ENCODE measurements at regions not wholly inside any gene's neighbourhood (a gene's known extent, or its start where the extent isn't known, plus 50 kb on each side); places are given as distances from the start of the nearest gene placed in this dataset.

- no peak for DNase-seq
- H3K27ac Mint-ChIP-seq: no peak overlapping the region
- H4K5ac ChIP-seq (ENCODE audit: insufficient read length, low read depth, low read length): no peak overlapping the region
These were observed 652.5 kb upstream of the ADAMTS16 start for GRCh38 chr5:4487581-4487980.

More at GRCh38 chr5:4487581-4487980, 652.5 kb upstream of the ADAMTS16 start:
- H2BK5ac ChIP-seq (ENCODE audit: insufficient read length, low read length): no peak overlapping the region
- no peaks in the 10 kb centered on the region for H4K20me1 ChIP-seq (ENCODE audit: control insufficient read depth, insufficient read depth, insufficient read length)
- no peak overlapping the region for H2BK15ac ChIP-seq (ENCODE audit: low read depth, low read length)
- Mint-ChIP-seq H3K36me3 (ENCODE audit: insufficient read depth in 1 of 3, low read depth in 3 of 3) (no peaks in the 10 kb centered on the region; a peak in 2 of 7 replicates), H3K9me3 (0 out of 5 replicates have a peak, but pooled peaks cover 0 to 1% of the 10 kb centered on the region in 2 experiments), H3K4me1 (no peaks in the 10 kb centered on the region), H3K27me3 (ENCODE audit: low read depth) (no peaks in the 10 kb centered on the region), H3K4me3 (no peak overlapping the region)
- H3K4me2 ChIP-seq (ENCODE audit: insufficient read depth, insufficient read length, low read length): no peak overlapping the region
- no peaks in the 10 kb centered on the region for H3K27me3 ChIP-seq (ENCODE audit: insufficient read depth, low read length)
- H2AK5ac ChIP-seq (ENCODE audit: insufficient read length, low read length): no peak overlapping the region
- H2BK20ac ChIP-seq (ENCODE audit: low read depth, low read length, poor library complexity, severe bottlenecking): no peak overlapping the region
- no peak overlapping the region for H3K14ac ChIP-seq (ENCODE audit: insufficient read depth, low read length)
- H2BK12ac ChIP-seq (ENCODE audit: insufficient read length, low read depth, low read length): no peak overlapping the region
- WGBS (ENCODE audit: extremely low coverage, insufficient read length, low lambda C conversion rate): no CpG with 5 or more reads among the region's 2 CpGs
- H3K79me1 ChIP-seq (ENCODE audit: insufficient read depth, low read depth, low read length, poor library complexity, severe bottlenecking): no peaks in the 10 kb centered on the region
- no peaks in the 10 kb centered on the region for H3K79me2 ChIP-seq (ENCODE audit: insufficient read depth, low read length)
- no peak overlapping the region for H3K4ac ChIP-seq (ENCODE audit: low read depth, low read length)
- no peak overlapping the region for H3K56ac ChIP-seq (ENCODE audit: insufficient read length, low read depth, low read length)
- no peak overlapping the region for H3K23ac ChIP-seq (ENCODE audit: insufficient read length, low read depth, low read length)
- no peak overlapping the region for H2BK120ac ChIP-seq (ENCODE audit: low read depth, low read length, poor library complexity, severe bottlenecking)
- H3K18ac ChIP-seq (ENCODE audit: insufficient read length, low read depth, low read length): no peak overlapping the region
- no peak overlapping the region for H3K27ac ChIP-seq (ENCODE audit: insufficient read length, low read depth, low read length)
- no peak overlapping the region for H4K91ac ChIP-seq (ENCODE audit: insufficient read length, low read depth, low read length)
- no peaks in the 10 kb centered on the region for H3K9me3 ChIP-seq (ENCODE audit: control insufficient read depth, low read depth, low read length)
- TF ChIP-seq CTCF (conservative IDR thresholded peaks at IDR 0.05): no peak
- H2AFZ ChIP-seq (ENCODE audit: low read length): no peak overlapping the region
- no peaks in the 10 kb centered on the region for H3K23me2 ChIP-seq (ENCODE audit: insufficient read length, low read depth, low read length, poor library complexity, severe bottlenecking)
- no peak overlapping the region for H4K8ac ChIP-seq (replicated peaks; ENCODE audit: insufficient read length, low read depth, low read length)
- H3K9ac ChIP-seq (ENCODE audit: extremely low read depth, insufficient read length, low read length): no peak overlapping the region
- H3K4me1 ChIP-seq (ENCODE audit: insufficient read depth, low read length): no peaks in the 10 kb centered on the region
- no peak overlapping the region for H3T11ph ChIP-seq (ENCODE audit: low read length)

All from H9 (cell line).